Panc1 (cell line): ENCODE measurements at regions not wholly inside any gene's neighbourhood (a gene's known extent, or its start where the extent isn't known, plus 50 kb on each side); places are given as distances from the start of the nearest gene placed in this dataset.

ENCODE experiments used
- ATAC-seq: fragments of 200-7000 bp; cut with Tn5 transposase; 2 replicates; pipeline ENCODE4 v1.9.1; 2020; ENCODE audit warnings: mild to moderate bottlenecking, moderate library complexity
- BruUV-seq: library from RNA; stranded (reverse); fragments of 400-500 nt; replicated peaks from 2 replicates; lab custom pipeline; 2021; lab: Mats Ljungman, UMichigan
- CTCF ChIA-PET: fragments of 300-600 bp; sonication (Branson Sonifier 250); formaldehyde crosslinking; loops from one replicate; lab custom pipeline; 2022; ENCODE audit warnings: antibody characterized with exemption; lab: Charles Lee
- POLR2A ChIA-PET: fragments of 300-600 bp; sonication (Branson Sonifier 250); formaldehyde crosslinking; loops from one replicate; lab custom pipeline; 2022; ENCODE audit warnings: antibody characterized with exemption; lab: Charles Lee
- DNase-seq: peaks from one replicate; pipeline ENCODE4 v3.0.0-alpha.2; 2010; ENCODE audit warnings: low read depth, low spot score
- H3K27ac ChIP-seq: 2 replicates; pipeline ENCODE4 v1.5.1; 2011; ENCODE audit warnings: mild to moderate bottlenecking, low read length, inconsistent platforms
- H3K27me3 ChIP-seq: fragments of 200-500 bp; sonication (Bioruptor generic); 2 replicates; pipeline ENCODE4 v1.6.0; 2014; ENCODE audit warnings: low read length, inconsistent platforms; ENCODE audit not compliant: control insufficient read depth, insufficient read depth
- H3K36me3 ChIP-seq: fragments of 200-500 bp; sonication (Bioruptor generic); 2 replicates; pipeline ENCODE4 v1.5.1; 2014; ENCODE audit warnings: inconsistent platforms, mild to moderate bottlenecking, low read length, moderate library complexity; ENCODE audit not compliant: control insufficient read depth, insufficient read depth
- H3K4me1 ChIP-seq: 2 replicates; pipeline ENCODE4 v1.5.1; 2011; ENCODE audit warnings: inconsistent platforms, mild to moderate bottlenecking, low read length, moderate library complexity; ENCODE audit not compliant: control insufficient read depth, insufficient read depth
- H3K4me3 ChIP-seq, 2 experiments: 2 replicates each; pipeline ENCODE4 v1.5.1; 2011 to 2012; ENCODE audit warnings: low read depth in 2 of 2, low read length in 2 of 2, mild to moderate bottlenecking in 2 of 2, inconsistent platforms in 1 of 2, moderate library complexity in 1 of 2
- H3K9me3 ChIP-seq: fragments of 200-500 bp; sonication (Bioruptor generic); 2 replicates; pipeline ENCODE4 v1.5.1; 2014; ENCODE audit warnings: low read depth, mild to moderate bottlenecking, inconsistent platforms, low read length, moderate library complexity; ENCODE audit not compliant: control insufficient read depth, insufficient read depth
- POLR2AphosphoS5 ChIP-seq: IDR thresholded peaks from 2 replicates; pipeline ENCODE4 v1.6.1; 2012; ENCODE audit warnings: mild to moderate bottlenecking, low read depth, low read length, moderate library complexity
- REST ChIP-seq, 2 experiments: IDR thresholded peaks; 2 replicates each; pipeline ENCODE4 v1.6.1; 2011 to 2012; ENCODE audit warnings: low read depth in 2 of 2, control low read depth in 1 of 2, low read length in 1 of 2, mild to moderate bottlenecking in 1 of 2, moderate library complexity in 1 of 2; ENCODE audit not compliant: insufficient read depth in 1 of 2
- SIN3A ChIP-seq: IDR thresholded peaks from 2 replicates; pipeline ENCODE4 v1.6.1; 2012; ENCODE audit warnings: low read depth, mild to moderate bottlenecking, low read length, moderate library complexity, borderline replicate concordance; ENCODE audit not compliant: insufficient read depth
- TCF7L2 ChIP-seq: IDR thresholded peaks from 2 replicates; pipeline ENCODE4 v1.6.1; 2011; ENCODE audit warnings: mild to moderate bottlenecking, low read depth, low read length, inconsistent platforms
- in situ Hi-C: cut with HindIII; loops from 2 replicates; pipeline ENCODE4 v1.10.0; 2016; ENCODE audit warnings: low sequenced_read_pairs, low pct_unique_long_range_greater_than_20kb
- intact Hi-C: fragments of 100-400 bp; cut with micrococcal nuclease; formaldehyde crosslinking; loops from one replicate; pipeline ENCODE4 v1.10.0; 2022; ENCODE audit not compliant: unreplicated experiment
- TF ChIP-seq, protein P1 (sequence below): fragments of 450-650 bp; IDR thresholded peaks from 2 replicates; pipeline ENCODE4 v1.5.1; 2017; ENCODE audit warnings: mild to moderate bottlenecking

DNA sequence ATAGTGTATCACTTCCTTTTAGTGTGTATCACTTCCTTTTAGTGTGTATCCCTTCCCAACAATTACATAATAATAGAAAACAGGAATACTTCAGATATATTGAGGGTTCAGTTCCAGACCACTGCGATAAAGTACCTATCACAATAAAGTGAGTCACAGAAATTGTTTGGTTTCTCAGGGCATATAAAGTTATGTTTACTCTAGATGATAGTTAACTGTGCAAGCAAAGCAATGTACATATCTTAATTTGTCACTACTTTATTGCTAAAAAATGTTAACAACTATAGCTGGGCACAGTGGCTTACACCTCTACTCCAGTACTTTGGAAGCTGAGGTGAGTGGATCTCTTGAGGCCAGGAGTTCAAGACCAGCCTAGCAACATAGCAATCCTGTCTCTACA lies 938.4 kb downstream of the CCSER2 start:
- H3K4me1 ChIP-seq, result no peaks in the 10 kb centered on the region
- POLR2A ChIA-PET, result no interaction called here
- H3K27ac ChIP-seq, result no peak overlapping the region
- intact Hi-C loops, result no loop called here
- H3K36me3 ChIP-seq, result no peaks in the 10 kb centered on the region
- H3K4me3 ChIP-seq, result no peak overlapping the region
- DNase-seq (no peak), ATAC-seq (no peak)
- H3K9me3 ChIP-seq, result no peaks in the 10 kb centered on the region
- no TSS peak for BruUV-seq
- CTCF ChIA-PET, result no interaction called here
- in situ Hi-C loops, result no loop called here
- H3K27me3 ChIP-seq, result no peaks in the 10 kb centered on the region
- TF ChIP-seq SIN3A, result no peak
- TF ChIP-seq, protein P1, sequence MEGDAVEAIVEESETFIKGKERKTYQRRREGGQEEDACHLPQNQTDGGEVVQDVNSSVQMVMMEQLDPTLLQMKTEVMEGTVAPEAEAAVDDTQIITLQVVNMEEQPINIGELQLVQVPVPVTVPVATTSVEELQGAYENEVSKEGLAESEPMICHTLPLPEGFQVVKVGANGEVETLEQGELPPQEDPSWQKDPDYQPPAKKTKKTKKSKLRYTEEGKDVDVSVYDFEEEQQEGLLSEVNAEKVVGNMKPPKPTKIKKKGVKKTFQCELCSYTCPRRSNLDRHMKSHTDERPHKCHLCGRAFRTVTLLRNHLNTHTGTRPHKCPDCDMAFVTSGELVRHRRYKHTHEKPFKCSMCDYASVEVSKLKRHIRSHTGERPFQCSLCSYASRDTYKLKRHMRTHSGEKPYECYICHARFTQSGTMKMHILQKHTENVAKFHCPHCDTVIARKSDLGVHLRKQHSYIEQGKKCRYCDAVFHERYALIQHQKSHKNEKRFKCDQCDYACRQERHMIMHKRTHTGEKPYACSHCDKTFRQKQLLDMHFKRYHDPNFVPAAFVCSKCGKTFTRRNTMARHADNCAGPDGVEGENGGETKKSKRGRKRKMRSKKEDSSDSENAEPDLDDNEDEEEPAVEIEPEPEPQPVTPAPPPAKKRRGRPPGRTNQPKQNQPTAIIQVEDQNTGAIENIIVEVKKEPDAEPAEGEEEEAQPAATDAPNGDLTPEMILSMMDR, result no peak

DNA sequence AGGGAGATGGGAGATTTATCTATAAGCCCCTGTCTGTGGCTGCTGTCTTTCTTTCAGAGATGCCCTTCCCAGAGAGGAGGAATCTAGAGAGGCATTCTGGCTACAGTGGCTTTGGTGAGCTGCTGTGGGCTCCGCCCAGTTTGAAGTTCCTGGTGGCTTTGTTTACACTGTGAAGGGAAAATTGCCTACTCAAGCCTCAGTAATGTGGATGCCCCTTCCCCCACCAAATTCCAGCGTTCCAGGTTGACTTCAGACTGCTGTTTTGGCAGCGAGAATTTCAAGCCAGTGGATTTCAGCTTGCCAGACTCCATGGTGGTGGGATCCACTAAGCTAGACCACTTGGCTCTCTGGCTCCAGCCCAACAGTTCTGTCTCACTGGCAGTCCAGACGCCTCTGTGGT lies 951.6 kb downstream of the CCSER2 start:
- no peaks in the 10 kb centered on the region for H3K36me3 ChIP-seq
- ChIA-PET CTCF (no interaction called here), POLR2A (no interaction called here)
- in situ Hi-C loops, result no loop called here
- TF ChIP-seq, protein P1, result no peak
- TF ChIP-seq TCF7L2 (no peak), REST (IDR thresholded peaks at IDR 0.05; ENCODE audit: insufficient read depth in 1 of 2, low read depth in 2 of 2, low read length in 1 of 2) (no peak), POLR2AphosphoS5 (no peak), SIN3A (no peak)
- H3K4me1 ChIP-seq, result no peaks in the 10 kb centered on the region
- intact Hi-C loops, result no loop called here
- DNase-seq (no peak), ATAC-seq (no peak)
- H3K27ac ChIP-seq, result no peak overlapping the region
- no TSS peak for BruUV-seq
- H3K9me3 ChIP-seq, result no peaks in the 10 kb centered on the region
- H3K27me3 ChIP-seq, result no peaks in the 10 kb centered on the region
- no peak overlapping the region for H3K4me3 ChIP-seq
